ENCODE measurements at regions not wholly inside any gene's neighbourhood (a gene's known extent, or its start where the extent isn't known, plus 50 kb on each side); places are given as distances from the start of the nearest gene placed in this dataset.
"Not testable (repeated sequence)": the region's sequence is repeated elsewhere in the genome, so short reads cannot be mapped to it uniquely, and the experiment has no call there.

GRCh38 chr2:58401936-58402335 is 160.8 kb upstream of the FANCL start:
- DNase-seq (ENCODE audit: low read depth), result no peak
- TF ChIP-seq, protein P1, sequence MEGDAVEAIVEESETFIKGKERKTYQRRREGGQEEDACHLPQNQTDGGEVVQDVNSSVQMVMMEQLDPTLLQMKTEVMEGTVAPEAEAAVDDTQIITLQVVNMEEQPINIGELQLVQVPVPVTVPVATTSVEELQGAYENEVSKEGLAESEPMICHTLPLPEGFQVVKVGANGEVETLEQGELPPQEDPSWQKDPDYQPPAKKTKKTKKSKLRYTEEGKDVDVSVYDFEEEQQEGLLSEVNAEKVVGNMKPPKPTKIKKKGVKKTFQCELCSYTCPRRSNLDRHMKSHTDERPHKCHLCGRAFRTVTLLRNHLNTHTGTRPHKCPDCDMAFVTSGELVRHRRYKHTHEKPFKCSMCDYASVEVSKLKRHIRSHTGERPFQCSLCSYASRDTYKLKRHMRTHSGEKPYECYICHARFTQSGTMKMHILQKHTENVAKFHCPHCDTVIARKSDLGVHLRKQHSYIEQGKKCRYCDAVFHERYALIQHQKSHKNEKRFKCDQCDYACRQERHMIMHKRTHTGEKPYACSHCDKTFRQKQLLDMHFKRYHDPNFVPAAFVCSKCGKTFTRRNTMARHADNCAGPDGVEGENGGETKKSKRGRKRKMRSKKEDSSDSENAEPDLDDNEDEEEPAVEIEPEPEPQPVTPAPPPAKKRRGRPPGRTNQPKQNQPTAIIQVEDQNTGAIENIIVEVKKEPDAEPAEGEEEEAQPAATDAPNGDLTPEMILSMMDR (IDR thresholded peaks at IDR 0.05; ENCODE audit: low read depth, low read length, missing control alignments), result no peak
- H3K4me3 ChIP-seq (ENCODE audit: low read depth, low read length), result no peak overlapping the region

GRCh38 chr2:58398406-58398805 is 157.3 kb upstream of the FANCL start:
- H3K4me3 ChIP-seq (ENCODE audit: low read depth, low read length), result no peak overlapping the region
- DNase-seq (ENCODE audit: low read depth), result no peak
- TF ChIP-seq, protein P1 (IDR thresholded peaks at IDR 0.05; ENCODE audit: low read depth, low read length, missing control alignments), result no peak

GRCh38 chr2:58387701-58388100 is 146.6 kb upstream of the FANCL start:
- TF ChIP-seq, protein P1 (IDR thresholded peaks at IDR 0.05; ENCODE audit: low read depth, low read length, missing control alignments), result no peak
- DNase-seq (ENCODE audit: low read depth), result no peak
- no peak overlapping the region for H3K4me3 ChIP-seq (ENCODE audit: low read depth, low read length)

DNA sequence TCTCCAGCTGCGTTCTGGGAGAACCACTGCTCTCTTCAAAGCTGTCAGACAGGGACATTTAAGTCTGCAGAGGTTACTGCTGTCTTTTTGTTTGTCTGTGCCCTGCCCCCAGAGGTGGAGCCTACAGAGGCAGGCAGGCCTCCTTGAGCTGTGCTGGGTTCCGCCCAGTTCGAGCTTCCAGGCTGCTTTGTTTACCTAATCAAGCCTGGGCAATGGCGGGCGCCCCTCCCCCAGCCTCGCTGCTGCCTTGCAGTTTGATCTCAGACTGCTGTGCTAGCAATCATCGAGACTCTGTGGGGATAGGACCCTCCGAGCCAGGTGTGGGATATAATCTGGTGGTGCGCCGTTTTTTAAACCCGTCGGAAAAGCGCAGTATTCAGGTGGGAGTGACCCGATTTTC is 145.8 kb upstream of the FANCL start:
- DNase-seq (ENCODE audit: low read depth); H3K4me3 ChIP-seq (ENCODE audit: low read depth, low read length): not testable (repeated sequence)

- no peak for DNase-seq (ENCODE audit: low read depth)
- TF ChIP-seq, protein P1 (IDR thresholded peaks at IDR 0.05; ENCODE audit: low read depth, low read length, missing control alignments), result no peak
- no peak overlapping the region for H3K4me3 ChIP-seq (ENCODE audit: low read depth, low read length)
Observed at GRCh38 chr2:58378152-58378551, 137.0 kb upstream of the FANCL start.

- DNase-seq (ENCODE audit: low read depth), result no peak
- TF ChIP-seq, protein P1 (IDR thresholded peaks at IDR 0.05; ENCODE audit: low read depth, low read length, missing control alignments), result no peak
- H3K4me3 ChIP-seq (ENCODE audit: low read depth, low read length), result no peak overlapping the region
Observed at GRCh38 chr2:58377181-58377580, 136.1 kb upstream of the FANCL start.

DNA sequence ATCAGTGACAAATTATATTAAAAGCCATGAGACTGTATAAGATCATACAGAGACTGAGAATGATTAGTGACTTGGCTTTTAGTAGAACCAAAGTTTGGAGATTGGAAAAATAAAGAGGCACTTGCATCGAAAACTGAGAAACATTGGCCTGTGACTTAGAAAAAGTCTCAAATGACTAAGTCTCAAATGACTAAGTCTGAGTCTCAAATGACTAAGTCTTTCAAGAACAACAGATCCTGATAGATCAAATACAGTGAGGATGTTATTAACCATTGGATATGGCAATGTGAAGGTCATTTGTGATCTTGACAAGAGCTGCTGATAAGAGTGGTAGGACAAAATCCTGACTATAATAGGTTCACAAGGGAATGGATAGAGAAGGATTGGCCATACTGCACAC is 135.5 kb upstream of the FANCL start:
- TF ChIP-seq, protein P1 (IDR thresholded peaks at IDR 0.05; ENCODE audit: low read depth, low read length, missing control alignments), result no peak
- no peak overlapping the region for H3K4me3 ChIP-seq (ENCODE audit: low read depth, low read length)
- no peak for DNase-seq (ENCODE audit: low read depth)

GRCh38 chr2:58369594-58369993 is 128.5 kb upstream of the FANCL start:
- no peak overlapping the region for H3K4me3 ChIP-seq (ENCODE audit: low read depth, low read length)
- TF ChIP-seq, protein P1 (IDR thresholded peaks at IDR 0.05; ENCODE audit: low read depth, low read length, missing control alignments), result no peak
- no peak for DNase-seq (ENCODE audit: low read depth)
